Fibroblast of lung (primary cell): ENCODE measurements at regions not wholly inside any gene's neighbourhood (a gene's known extent, or its start where the extent isn't known, plus 50 kb on each side); places are given as distances from the start of the nearest gene placed in this dataset.

Source experiments
- CTCF ChIP-seq, 2 donors: IDR thresholded peaks in 1 of 2; conservative IDR thresholded peaks in 1 of 2; 1 replicate in 1 of 2; 2 replicates in 1 of 2; pipeline ENCODE4 v1.5.1; 2011 to 2012; ENCODE audit warnings: low read length in 2 of 2, control low read depth in 1 of 2, inconsistent platforms in 1 of 2, low read depth in 1 of 2, mild to moderate bottlenecking in 1 of 2
- EZH2 ChIP-seq: IDR thresholded peaks from 2 replicates; pipeline ENCODE4 v1.5.1; 2012; ENCODE audit warnings: low read length, control low read depth, mild to moderate bottlenecking; ENCODE audit errors: missing control alignments

- TF ChIP-seq CTCF (conservative IDR thresholded peaks at IDR 0.05 in 1 of 2, IDR thresholded peaks at IDR 0.05 in 1 of 2; ENCODE audit: low read depth in 1 of 2, low read length in 2 of 2) = no peak
- no peak for TF ChIP-seq EZH2
Observed at GRCh38 chr2:65782996-65783650, 350.7 kb upstream of the SPRED2 start.
